Spinal cord (tissue), 9 donors: ENCODE measurements at regions not wholly inside any gene's neighbourhood (a gene's known extent, or its start where the extent isn't known, plus 50 kb on each side); places are given as distances from the start of the nearest gene placed in this dataset.
A peak's percentile ranks its signal among the peaks of the same experiment; 100 is the strongest.

ENCODE experiments used
- DNase-seq, 6 donors: peaks; one replicate each; pipeline versions ENCODE4 v3.0.0 to v3.0.0-alpha.2; 2013 to 2015; ENCODE audit warnings: low spot score in 6 of 6, low read depth in 4 of 6
- H3K27ac ChIP-seq: one replicate; pipeline ENCODE4 v1.5.1; 2013; ENCODE audit warnings: low read depth, low read length, control low read depth
- H3K27me3 ChIP-seq: one replicate; pipeline ENCODE4 v1.6.1; 2013; ENCODE audit warnings: low read length; ENCODE audit not compliant: control insufficient read depth, insufficient read depth
- H3K36me3 ChIP-seq: one replicate; pipeline ENCODE4 v1.6.1; 2013; ENCODE audit warnings: low read length; ENCODE audit not compliant: control insufficient read depth, insufficient read depth
- H3K4me1 ChIP-seq: one replicate; pipeline ENCODE4 v1.6.1; 2013; ENCODE audit warnings: low read length; ENCODE audit not compliant: control insufficient read depth, insufficient read depth
- H3K4me3 ChIP-seq: one replicate; pipeline ENCODE4 v1.5.1; 2013; ENCODE audit warnings: low read depth, low read length, control low read depth
- H3K9me3 ChIP-seq: one replicate; pipeline ENCODE4 v1.6.1; 2013; ENCODE audit warnings: low read length; ENCODE audit not compliant: control insufficient read depth, insufficient read depth
- WGBS: methylation state at CpG from one replicate; pipeline ENCODE4 v1.1.5; 2013; ENCODE audit warnings: missing lambda C conversion rate; ENCODE audit not compliant: insufficient coverage; 5-methylcytosine and 5-hydroxymethylcytosine counted together
- donor health status: healthy.

DNA sequence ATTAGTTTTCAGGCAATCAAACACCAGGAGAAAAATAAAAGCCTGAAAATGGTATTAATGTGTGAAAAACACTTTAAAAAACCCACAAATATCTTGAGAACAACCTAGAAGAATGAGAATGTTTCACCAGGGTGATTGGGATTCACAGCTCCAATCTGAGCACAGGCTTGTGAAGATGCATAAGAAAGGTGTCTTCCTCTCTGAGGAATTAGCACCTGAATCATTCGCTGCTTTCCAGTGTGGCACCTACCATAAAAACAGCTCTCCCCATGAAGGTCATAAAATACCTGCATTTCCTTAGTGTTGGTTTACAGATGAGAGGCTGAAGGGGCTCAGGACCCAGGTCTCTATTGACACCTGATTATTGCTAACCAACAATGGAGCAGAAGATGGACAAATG is 499.7 kb upstream of the KLHL29 start:
- no peaks in the 10 kb centered on the region for H3K27me3 ChIP-seq
- no peaks in the 10 kb centered on the region for H3K4me1 ChIP-seq
- no peaks in the 10 kb centered on the region for H3K36me3 ChIP-seq
- H3K27ac ChIP-seq = no peak overlapping the region
- H3K9me3 ChIP-seq = no peaks in the 10 kb centered on the region
- DNase-seq = no peak
- WGBS = no CpG with 5 or more reads among the region's 1 CpG
- H3K4me3 ChIP-seq = no peak overlapping the region

DNA sequence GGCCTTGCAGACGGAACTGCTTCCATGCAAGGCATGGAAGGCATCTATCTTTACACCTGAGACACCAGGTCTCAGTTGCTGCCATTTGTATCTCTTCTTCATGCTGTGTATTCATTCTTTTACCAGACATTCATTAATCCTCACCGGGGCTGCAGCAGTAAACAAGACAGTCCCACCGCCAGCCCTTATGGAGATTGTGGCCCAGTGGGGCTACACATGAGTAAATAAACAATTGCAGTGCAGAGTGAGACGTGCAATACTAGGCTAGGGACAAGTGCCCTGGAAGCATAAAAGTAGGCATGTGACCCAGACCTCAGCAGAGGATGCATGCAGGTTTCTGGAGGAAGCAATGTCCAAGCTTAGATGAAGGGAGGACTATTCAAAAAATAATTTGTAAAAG is 497.6 kb upstream of the KLHL29 start:
- H3K27me3 ChIP-seq = no peaks in the 10 kb centered on the region
- no peak for DNase-seq
- H3K27ac ChIP-seq = no peak overlapping the region
- WGBS = 83% methylated on average over 3 of the region's 4 CpGs
- no peaks in the 10 kb centered on the region for H3K4me1 ChIP-seq
- no peaks in the 10 kb centered on the region for H3K36me3 ChIP-seq
- no peak overlapping the region for H3K4me3 ChIP-seq
- H3K9me3 ChIP-seq = no peaks in the 10 kb centered on the region

GRCh38 chr2:22887845-22888244 is 497.1 kb upstream of the KLHL29 start:
- Histone ChIP-seq H3K27ac (no peak overlapping the region), H3K36me3 (no peaks in the 10 kb centered on the region), H3K4me3 (no peak overlapping the region), H3K9me3 (no peaks in the 10 kb centered on the region), H3K4me1 (no peaks in the 10 kb centered on the region), H3K27me3 (no peaks in the 10 kb centered on the region)
- DNase-seq = no peak
- WGBS = 90% methylated on average over 2 of the region's 8 CpGs

- Histone ChIP-seq H3K27me3 (no peaks in the 10 kb centered on the region), H3K36me3 (no peaks in the 10 kb centered on the region), H3K4me3 (no peak overlapping the region), H3K4me1 (peaks cover 5% of the 10 kb centered on the region), H3K9me3 (no peaks in the 10 kb centered on the region), H3K27ac (no peak overlapping the region)
- DNase-seq = no peak
- 77% methylated on average over 3 of the region's 5 CpGs for WGBS
Measured at GRCh38 chr2:22890132-22890531, 494.8 kb upstream of the KLHL29 start.

DNA sequence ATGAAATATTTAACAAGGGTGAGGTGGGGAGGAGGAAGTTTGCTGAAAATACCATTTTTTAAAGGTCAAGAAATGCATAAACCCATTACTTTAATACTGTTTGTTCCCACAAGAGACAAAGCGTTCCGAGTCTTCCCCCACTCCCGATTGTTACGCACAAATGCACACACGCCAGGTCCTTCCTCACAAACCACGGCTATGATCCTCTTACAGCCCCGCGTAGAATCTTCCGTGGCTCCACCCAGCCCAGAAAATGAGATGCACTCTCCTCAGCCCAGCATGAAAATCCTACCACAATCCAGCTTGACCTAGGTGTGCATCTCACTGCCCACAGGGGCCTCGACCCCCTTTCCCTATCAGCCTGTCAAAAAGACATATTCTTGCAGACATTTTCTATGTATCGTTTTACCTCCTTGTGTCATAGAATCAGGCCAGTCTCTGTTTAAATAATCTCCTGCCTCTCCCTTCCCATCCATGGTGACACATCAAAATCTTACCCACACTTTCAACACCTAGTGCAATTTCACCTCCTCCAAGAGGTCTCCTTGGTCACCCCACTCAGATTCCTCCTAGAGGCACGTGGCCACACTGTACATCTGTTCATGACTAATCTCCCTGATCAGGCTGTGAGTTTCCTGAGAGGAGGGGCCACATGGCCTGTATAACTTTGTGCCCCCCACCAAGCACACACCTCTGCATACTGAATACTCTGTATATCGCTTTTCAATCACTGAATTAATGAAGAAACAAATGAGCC is 491.0 kb upstream of the KLHL29 start:
- Histone ChIP-seq H3K27ac (no peak overlapping the region), H3K9me3 (no peaks in the 10 kb centered on the region), H3K27me3 (no peaks in the 10 kb centered on the region), H3K36me3 (no peaks in the 10 kb centered on the region), H3K4me3 (no peak overlapping the region), H3K4me1 (peaks cover 8% of the 10 kb centered on the region)
- WGBS = 84% methylated on average over 12 of the region's 13 CpGs
- no peak for DNase-seq

DNA sequence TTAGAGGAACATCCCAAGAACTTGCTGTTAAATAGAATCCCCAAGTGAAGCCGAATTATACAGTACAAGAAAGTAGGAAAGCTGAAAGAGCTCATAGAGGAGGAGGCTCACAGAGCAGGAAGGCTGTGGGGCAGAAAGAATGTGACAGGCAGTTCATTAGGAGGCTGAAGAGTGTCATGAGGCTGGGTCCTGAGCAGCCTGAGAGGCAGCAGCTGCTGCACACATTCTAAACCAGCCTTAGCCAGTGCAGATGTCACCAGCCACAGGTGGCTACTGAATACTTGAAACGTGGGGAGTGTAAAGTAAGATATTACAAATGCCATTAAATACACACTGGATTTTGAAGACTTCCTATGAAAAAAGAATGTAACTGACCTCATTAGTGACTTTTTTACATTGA is 490.2 kb upstream of the KLHL29 start:
- no peaks in the 10 kb centered on the region for H3K27me3 ChIP-seq
- no peaks in the 10 kb centered on the region for H3K9me3 ChIP-seq
- H3K4me1 ChIP-seq = peaks cover 8% of the 10 kb centered on the region
- DNase-seq = peak in 2 of 6 donors; percentile 22 to 23
- H3K36me3 ChIP-seq = no peaks in the 10 kb centered on the region
- no peak overlapping the region for H3K4me3 ChIP-seq
- WGBS = 44% methylated on average over 1 of the region's 2 CpGs
- no peak overlapping the region for H3K27ac ChIP-seq

DNA sequence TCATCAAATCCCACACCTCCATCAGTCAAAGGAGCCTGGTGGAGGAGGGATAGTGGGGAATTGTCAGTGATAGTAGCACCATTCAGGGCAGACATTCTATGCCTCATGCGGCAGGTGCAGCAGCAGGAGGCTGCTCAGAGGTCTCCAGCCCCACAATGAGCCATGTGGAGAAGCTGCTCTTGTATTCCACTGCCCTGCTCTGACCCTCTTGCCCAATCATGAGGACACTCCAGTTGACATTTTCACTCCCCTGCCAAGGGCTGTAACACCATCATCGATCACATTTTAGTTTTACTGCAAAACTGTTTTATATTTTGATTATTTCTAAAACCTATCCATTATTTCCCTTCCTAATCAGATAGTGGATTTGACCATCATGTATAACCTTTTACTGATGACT is 487.6 kb upstream of the KLHL29 start:
- no peaks in the 10 kb centered on the region for H3K9me3 ChIP-seq
- H3K27me3 ChIP-seq = no peaks in the 10 kb centered on the region
- H3K4me3 ChIP-seq = no peak overlapping the region
- no peak for DNase-seq
- H3K4me1 ChIP-seq = peaks cover 8% of the 10 kb centered on the region
- no peak overlapping the region for H3K27ac ChIP-seq
- WGBS = 67% methylated on average over 1 of the region's 2 CpGs
- H3K36me3 ChIP-seq = no peaks in the 10 kb centered on the region

DNA sequence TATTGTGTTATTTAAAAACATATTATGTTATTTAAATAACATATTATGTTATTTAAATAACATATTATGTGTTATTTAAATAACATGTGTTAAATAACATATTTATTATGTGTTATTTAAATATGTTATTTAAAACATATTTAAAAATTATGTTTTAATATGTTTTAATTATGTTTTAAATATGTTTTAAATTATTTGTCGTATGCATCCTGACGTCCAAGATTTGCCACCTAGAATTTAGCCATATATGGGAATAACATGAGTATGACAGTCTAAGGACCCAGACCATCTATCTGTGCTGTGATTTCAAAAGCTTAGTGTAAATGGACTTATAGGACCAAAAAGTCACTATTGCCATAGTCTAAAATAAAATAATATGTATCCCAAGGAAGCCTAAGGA is 484.3 kb upstream of the KLHL29 start:
- H3K36me3 ChIP-seq = no peaks in the 10 kb centered on the region

DNA sequence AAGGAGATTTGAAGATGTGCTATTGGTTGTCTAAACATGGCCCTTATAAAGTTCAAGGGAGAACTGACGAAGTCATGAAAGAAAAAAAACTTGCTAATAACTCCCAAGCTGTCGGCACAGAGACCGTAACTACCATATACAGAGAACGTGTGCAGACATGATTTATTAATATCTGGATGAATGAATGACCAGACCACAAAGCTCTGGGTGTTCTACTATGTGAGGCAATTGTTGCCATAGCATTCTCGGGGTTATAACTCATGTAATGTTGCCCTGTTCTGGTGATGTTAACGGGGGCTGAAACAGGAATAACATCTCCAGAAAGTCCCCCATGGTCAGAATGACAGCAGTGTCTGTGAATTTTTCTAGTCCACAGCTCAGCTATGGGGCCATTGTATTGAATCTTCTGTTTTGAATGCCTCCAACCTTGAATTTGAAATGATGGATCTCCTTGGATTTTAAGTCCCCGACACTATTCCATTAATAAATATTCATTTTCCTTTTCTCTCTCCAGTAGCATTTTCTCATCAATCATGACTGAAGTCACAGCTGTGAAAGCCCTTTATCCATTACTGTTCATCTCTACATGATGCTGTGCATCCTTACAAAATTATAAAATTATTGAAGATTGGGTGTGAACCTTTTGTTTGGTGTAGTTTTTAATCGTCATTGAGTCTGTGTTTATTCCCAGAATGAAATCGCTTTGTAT is 483.4 kb upstream of the KLHL29 start:
- Histone ChIP-seq H3K27ac (no peak overlapping the region), H3K27me3 (no peaks in the 10 kb centered on the region), H3K4me1 (peaks cover 2% of the 10 kb centered on the region), H3K4me3 (no peak overlapping the region), H3K36me3 (no peaks in the 10 kb centered on the region), H3K9me3 (no peaks in the 10 kb centered on the region)
- DNase-seq = peak in 1 of 6 donors; percentile 22
- 38% methylated on average over 2 of the region's 9 CpGs for WGBS

More for the DNA sequence above, 484.3 kb upstream of the KLHL29 start:
- DNase-seq = no peak
- WGBS = no CpG with 5 or more reads among the region's 2 CpGs
- Histone ChIP-seq H3K27me3 (no peaks in the 10 kb centered on the region), H3K4me3 (no peak overlapping the region), H3K4me1 (peaks cover 2% of the 10 kb centered on the region), H3K27ac (no peak overlapping the region), H3K9me3 (no peaks in the 10 kb centered on the region)

DNA sequence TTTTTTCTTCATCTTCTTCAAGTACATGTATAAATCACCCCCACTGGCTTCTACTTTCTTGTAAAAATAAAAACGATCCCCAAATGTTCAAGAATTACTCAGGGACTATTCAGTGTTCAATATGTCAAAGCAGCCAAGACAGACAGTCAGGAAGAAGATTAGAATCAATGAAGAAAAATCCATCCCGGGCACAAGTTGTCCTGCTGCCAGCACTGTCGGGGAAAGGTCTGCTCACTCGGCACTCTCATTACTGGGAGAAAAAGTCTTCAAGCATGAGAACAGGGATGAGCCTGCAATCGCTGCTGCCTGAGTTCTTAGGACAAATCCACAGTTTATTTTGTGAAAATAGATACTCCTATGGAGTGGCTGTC is 482.8 kb upstream of the KLHL29 start:
- WGBS = 27% methylated on average over 3 of the region's 5 CpGs
- DNase-seq = peak in 2 of 6 donors; percentile 28 to 72
- Histone ChIP-seq H3K4me3 (no peak overlapping the region), H3K4me1 (peaks cover 2% of the 10 kb centered on the region), H3K36me3 (no peaks in the 10 kb centered on the region), H3K9me3 (no peaks in the 10 kb centered on the region), H3K27me3 (no peaks in the 10 kb centered on the region), H3K27ac (no peak overlapping the region)
